LHCN-M2 (cell line): ENCODE measurements at regions not wholly inside any gene's neighbourhood (a gene's known extent, or its start where the extent isn't known, plus 50 kb on each side); places are given as distances from the start of the nearest gene placed in this dataset.

Experiments
- DNase-seq: peaks from one replicate; pipeline ENCODE4 v3.0.0-alpha.2; 2012; ENCODE audit warnings: low read depth

DNA sequence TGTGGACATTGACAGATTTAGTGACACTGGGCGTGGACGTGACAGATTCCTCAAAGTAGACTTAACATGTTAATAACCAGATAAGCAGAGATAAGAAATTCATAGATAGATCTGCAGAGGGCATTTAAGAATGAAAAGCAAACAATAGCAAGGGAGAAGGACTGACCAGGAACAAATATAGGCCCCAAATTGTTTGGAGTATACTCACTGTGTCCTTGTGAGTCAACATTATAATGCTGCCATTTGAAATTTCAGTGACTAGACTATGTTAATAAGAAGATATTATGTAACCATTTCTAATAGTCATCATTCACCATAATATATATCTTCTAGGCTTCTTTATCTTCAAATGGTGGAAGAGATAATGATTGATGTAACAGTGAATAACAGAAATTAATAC lies 78.1 kb upstream of the SLC38A11 start:
- DNase-seq, result no peak

DNA sequence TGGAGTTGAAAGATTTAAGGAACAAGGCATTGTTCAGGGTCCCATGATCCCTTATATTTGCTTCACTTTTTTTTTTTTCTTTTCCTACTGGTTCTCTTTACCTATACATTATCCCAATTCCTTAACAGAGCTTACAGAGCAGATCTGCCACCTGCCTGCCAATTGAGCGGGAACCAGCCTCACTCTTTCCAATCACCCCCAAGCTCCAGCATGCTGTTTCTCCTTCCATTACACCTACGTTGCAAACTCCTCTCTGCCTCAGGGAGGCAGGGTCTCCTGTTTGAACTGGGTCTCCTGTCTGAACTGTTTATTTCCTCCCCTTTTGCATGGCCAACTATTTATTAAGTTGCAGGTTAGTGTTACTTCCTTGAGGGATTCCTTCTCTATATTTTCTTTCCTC lies 77.2 kb upstream of the SLC38A11 start:
- DNase-seq, result no peak

DNA sequence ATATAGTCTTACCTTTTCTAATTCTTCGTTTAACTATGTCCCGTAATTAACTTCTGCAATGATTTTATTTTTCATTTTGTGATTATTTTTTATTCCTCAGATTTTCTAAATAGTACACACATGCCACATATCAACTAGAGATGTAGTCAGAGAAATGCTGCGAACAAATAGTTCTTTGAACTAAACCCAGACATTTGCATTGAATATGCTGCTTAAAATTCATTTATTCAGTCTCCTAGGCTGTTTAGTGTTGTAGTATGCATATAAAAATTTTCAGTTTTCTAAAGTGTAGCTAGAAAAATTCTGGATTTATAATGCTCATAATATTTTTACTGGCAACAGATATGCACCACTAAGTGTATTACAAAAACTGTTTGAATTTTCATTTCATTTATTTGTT lies 68.9 kb upstream of the SLC38A11 start:
- DNase-seq, result no peak

DNA sequence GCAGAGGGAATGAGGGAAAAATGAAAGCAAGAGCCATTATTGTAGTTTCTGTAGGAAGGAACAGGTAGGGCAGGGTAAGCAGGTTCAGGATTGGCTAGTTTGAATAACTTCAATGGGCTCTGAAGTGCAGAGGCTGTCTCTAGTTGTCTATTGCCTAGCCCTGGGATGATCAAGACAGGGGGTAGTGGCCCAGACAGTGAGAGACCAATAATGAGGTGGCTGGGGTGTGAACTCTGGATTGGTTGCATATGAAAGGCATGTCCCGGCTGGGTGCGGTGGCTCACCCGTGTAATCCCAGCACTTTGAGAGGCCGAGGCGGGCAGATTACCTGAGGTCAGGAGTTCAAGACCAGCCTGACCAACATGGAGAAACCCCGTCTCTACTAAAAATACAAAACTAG lies 67.5 kb upstream of the SLC38A11 start:
- no peak for DNase-seq

DNA sequence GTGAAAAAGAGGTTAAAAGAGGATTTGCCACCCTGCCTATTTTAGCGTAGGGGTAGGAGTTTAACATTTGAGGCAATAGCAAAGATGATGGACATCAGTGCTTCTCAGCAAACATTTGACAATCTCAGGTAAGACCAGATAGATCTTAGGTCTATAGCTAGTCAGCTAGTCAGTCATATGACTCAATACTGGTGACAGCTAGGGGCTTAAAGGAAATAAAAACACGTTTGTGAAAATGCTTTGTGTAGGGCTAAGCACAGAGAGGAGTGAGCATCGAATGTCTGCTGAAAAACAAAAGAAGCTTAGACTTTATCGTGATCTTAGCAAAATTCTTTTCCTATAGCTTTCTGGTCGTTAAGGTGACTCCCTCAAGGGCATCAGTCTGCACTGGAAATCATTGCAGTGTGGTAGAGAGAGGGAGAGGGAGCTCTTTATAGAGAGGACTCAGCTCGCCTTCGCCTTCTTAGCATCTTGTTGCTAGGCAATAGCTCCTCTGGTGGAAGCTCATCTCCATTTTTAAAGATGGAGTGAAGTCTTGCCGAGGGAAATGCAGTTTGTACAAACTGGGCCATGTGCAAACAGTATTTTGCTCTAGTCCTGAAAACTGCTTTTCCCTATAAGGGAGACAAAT lies 62.8 kb upstream of the SLC38A11 start:
- peak; percentile 18 for DNase-seq

DNA sequence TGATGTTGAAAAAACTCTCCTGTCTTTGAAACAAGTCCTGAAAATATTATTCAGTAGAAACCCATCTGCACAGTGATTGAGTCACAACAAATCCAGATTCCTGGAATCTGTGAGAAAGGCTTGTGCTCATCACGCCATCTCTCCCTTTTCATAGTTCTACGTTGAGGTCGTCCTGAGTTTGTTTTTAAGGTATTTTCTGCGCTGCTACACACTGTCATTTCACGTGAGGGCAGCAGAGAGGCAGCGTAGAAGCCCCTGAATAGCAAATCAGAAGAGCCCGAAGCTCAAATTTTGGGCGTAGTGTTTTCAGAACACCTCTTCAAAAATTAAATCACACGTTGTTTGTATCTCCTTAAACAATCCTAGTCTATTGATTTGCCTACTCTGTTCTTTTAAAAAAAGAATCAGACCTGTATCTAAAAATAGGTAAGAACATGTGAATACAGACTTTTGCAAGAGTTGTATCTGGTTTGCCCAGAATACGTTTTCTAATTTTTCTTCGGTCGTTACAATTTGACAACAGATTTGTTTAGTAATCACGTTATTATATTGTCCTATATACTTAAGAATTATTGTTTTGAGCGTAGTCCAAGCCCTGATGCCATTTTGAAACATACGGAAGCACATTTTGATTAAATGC lies 61.6 kb upstream of the SLC38A11 start:
- peak; percentile 50 for DNase-seq

DNA sequence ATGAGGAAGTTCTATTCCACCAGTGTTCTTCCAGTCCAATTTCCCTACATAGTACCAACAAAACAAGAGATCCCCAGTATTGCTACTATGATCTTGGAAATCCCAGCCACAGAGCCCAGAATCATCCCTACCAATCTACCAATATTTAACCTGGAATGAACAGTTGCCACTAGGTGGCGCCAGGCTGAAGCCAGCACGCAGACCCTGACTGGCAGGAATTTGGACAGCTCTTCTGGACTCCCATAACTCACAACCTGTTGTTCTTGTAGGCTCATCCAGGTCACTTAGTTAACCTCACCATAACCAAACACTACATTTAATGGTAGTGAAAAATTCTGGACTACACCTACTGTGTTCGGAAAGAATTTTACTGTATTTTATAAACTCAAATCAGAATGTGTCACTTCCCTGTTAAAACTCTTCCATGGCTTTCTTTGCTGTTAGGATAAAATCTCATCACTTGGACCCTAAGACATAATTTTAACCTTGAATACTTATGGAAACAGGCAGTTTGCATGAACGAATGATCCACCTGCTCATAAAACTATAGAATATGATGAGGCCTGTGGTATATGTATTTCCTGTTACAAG lies 59.8 kb upstream of the SLC38A11 start:
- DNase-seq, result peak; percentile 57

DNA sequence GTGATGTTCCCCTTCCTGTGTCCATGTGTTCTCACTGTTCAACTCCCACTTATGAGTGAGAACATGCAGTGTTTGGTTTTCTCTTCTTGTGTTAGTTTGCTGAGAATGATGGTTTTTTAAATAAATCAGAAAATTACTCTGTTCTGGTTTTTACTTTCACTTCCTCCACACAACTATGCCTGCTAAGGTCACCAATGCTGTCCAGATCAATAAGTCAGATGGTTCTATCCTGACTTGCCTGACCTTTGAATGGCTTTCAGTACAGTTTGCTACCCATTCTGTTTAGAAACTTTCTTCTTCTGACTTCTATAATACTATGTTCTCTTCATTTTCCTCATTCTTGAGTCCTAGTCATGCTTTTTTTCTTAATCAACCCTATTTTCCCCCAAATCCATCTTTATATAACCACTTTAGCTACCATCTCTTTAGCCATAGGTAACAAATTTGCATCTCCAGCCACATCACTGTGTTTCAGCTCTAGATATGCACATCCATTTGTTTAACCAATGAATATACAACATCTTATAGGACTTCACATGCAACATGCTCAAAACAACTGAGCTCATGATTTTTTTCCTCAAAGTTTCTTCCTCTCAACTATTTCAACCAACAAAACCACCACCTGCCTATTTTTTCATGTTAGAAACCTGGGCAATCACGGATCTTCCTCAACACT lies 58.8 kb upstream of the SLC38A11 start:
- DNase-seq, result no peak

DNA sequence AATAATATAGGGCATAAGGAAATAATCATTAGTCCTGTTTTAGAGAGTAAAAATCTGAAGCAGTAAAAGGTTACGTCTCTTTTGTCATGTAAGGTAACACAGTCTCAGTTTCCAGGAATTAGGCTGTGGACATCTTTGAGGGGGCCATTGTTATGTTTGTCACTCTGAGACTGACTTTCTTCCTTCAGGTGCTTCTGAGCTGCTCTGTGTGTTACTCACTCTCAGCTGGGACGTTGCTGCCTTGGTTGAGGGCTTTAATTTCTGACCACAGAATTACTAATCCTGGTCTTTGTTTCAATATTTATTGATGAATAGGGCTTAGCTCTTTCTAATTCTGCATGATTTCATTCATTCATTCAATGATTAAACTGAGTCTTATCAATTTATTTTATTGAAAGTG lies 55.9 kb upstream of the SLC38A11 start:
- DNase-seq, result no peak

DNA sequence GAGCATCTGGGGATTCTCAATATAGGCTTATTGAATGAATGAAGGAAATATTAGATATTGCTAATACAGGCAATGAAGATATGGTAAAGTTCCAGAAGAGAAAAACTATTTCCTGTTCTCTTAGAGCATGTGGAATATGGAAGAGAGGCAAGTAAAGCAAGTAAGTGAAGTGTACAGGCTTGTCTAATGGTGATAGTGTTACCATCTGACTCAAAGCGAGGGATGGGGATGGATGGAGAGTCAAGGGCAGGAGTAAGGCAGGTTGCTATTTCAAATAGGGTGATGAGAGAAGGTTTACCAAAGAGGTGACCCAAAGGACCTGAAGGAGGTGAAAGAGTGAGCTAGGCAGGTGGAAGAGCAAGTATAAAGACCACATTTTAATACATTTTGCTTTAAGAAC lies 55.2 kb upstream of the SLC38A11 start:
- no peak for DNase-seq

DNA sequence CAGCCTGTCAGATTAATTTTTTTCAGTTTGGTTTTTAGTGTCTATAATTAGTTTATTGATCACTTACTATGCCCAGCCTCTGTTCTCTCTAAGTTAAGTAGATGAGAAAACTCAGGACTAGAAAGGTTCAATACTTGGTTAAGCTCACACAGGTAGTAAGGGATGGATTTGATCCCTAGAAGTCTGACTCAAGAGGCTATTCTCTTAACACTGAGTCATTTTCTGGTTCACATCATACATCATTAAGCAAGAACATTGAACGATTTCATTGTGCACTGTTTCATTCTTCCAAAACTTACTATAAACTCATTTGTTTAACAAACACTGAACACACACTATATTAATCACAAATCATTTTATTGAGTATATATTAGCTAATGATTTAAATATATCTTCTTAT lies 54.1 kb upstream of the SLC38A11 start:
- DNase-seq, result no peak

DNA sequence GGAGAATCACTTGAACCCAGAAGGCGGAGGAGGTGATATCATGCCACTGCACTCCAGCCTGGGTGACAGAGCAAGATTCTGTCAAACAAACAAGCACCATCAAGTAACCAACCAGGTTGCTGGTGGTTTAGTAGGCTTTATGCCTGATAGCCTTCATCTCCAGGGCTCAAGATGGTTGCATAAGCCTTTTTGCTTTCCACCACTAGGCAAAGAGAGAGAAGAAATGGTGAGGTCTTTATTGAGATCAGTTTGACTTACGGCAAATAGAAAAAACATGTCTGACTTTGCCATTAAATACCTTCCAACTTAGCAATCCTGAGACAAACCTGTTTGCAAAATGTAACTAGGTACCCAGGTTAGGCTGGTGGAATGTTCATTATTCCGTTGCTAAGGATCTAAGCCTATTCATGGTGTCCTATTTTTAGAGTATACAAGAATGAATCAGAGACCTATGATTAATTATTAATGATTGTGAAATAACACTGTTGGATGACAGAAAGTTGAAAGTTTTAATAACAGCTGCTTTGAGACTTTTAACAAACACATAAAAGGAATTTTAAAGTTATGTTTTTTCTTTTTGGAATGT lies 53.5 kb upstream of the SLC38A11 start:
- DNase-seq, result peak; percentile 8

DNA sequence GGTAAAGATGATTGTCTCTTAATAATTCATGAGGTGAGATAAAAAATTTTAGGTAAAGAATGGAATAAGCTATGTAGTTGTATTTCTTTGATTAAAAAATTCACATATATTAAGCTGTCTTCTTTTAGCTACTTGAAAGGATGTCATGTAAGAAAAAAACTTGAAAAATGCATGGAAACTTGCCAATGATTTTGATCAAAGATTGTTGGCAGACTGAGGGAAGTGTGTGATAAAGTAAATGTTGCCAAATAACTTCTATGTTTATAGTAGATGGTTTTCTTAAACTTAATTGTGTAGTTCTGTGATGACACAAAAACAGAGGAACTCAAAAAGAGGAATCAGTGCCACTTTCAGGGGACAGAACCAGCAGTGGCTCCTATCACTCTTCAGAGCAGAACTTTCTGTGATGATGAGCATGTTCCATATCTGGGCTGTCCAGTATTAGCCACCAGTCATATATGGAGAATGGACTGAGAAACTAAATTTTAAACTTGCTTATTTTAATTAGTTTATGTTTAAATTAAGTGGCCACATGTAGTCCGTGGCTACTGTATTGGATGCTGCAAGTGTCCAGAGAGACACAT lies 51.9 kb upstream of the SLC38A11 start:
- no peak for DNase-seq
